SH-SY5Y (cell line): ENCODE measurements at regions not wholly inside any gene's neighbourhood (a gene's known extent, or its start where the extent isn't known, plus 50 kb on each side); places are given as distances from the start of the nearest gene placed in this dataset.

Experiments
- GATA2 ChIP-seq: IDR thresholded peaks from 2 replicates; pipeline ENCODE4 v1.6.1; 2011; ENCODE audit warnings: mild to moderate bottlenecking, low read depth, low read length
- GATA3 ChIP-seq: IDR thresholded peaks from 2 replicates; pipeline ENCODE4 v1.6.1; 2011; ENCODE audit warnings: low read depth, mild to moderate bottlenecking, low read length, moderate library complexity

DNA sequence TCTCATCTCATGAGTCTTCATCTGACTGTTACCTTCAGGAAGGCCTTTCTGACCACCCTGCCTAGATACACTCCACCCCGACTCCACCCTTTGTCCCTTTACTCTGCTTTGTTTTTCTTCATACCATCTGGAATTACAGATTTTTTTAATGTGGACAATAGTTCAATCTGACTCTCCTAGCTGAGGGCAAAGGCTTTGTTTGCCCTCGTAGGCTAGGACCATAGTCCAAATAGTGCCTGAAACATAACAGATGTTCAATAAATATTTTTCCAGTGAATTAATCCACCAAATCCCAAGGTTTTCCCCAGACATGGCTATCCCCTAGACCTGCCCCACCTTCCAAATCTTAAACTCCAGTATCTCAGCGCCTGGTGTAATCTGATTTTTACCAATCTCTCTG lies 176.5 kb upstream of the GJB5 start:
- no peak for TF ChIP-seq GATA2
- TF ChIP-seq GATA3 = no peak
